C4-2B (cell line): ENCODE measurements at regions not wholly inside any gene's neighbourhood (a gene's known extent, or its start where the extent isn't known, plus 50 kb on each side); places are given as distances from the start of the nearest gene placed in this dataset.

Experiments
- H3K27ac ChIP-seq: fragments of 450-650 bp; 2 replicates; pipeline ENCODE4 v1.5.1; 2017
- ZFX ChIP-seq: fragments of 450-650 bp; IDR thresholded peaks from 2 replicates; pipeline ENCODE4 v1.6.1; 2017
- TF ChIP-seq, protein P1 (sequence below): fragments of 450-650 bp; conservative IDR thresholded peaks from 2 replicates; pipeline ENCODE4 v1.5.1; 2017; ENCODE audit warnings: mild to moderate bottlenecking

DNA sequence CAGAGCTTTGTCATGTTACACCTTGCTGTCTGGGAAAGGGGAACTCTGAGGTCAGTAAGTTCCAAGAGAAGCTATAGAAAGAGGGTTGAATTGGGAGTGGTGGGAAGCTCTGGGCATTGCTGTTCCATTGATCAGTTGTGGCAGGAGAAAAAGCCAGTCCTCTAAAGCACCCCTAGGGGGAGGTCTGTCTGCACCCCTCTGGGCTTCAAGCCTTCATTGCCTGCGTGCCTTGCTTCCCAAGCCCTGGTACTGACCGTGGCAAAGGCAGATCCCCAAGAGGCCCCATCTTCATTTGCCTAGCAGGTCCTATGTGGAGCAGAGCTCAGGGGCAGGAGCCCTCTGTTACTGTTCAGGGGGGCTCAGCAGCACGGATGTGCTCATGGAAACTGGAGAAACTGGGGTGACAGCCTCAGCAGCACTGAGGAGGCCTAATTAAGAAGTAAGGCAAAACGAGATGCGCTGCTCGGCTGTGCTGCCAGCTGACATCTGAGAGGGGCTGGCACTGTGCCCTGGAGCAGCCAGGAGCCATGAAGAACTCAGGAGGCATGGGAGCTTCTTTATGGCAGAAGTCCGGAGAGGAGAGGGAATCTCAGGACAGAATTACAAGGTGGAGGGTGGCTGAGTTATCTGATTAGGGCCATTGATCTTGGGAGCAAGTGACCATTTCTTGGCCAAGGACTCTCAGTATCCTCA is 270.9 kb downstream of the RPLP1 start:
- H3K27ac ChIP-seq: no peak overlapping the region
- TF ChIP-seq, protein P1, sequence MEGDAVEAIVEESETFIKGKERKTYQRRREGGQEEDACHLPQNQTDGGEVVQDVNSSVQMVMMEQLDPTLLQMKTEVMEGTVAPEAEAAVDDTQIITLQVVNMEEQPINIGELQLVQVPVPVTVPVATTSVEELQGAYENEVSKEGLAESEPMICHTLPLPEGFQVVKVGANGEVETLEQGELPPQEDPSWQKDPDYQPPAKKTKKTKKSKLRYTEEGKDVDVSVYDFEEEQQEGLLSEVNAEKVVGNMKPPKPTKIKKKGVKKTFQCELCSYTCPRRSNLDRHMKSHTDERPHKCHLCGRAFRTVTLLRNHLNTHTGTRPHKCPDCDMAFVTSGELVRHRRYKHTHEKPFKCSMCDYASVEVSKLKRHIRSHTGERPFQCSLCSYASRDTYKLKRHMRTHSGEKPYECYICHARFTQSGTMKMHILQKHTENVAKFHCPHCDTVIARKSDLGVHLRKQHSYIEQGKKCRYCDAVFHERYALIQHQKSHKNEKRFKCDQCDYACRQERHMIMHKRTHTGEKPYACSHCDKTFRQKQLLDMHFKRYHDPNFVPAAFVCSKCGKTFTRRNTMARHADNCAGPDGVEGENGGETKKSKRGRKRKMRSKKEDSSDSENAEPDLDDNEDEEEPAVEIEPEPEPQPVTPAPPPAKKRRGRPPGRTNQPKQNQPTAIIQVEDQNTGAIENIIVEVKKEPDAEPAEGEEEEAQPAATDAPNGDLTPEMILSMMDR: no peak
- no peak for TF ChIP-seq ZFX

DNA sequence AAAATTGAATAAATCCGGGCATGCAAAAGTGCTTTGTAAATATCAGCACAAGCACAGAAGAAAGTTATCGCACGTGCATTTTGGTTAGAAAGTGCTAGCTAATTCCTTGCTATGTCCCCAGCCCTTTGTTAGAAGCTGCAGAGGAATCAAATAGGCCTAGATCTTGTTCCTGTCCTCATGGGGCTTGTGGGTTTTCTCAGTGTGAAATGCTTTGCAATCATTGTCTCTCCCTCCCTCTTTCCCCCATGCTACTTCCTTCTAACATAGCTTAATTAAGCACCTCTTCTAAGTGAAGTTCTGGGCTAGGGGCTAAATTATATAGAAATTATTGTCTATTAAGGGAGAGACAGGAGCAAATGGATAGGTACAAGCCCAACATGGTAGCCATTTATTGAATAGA is 271.7 kb downstream of the RPLP1 start:
- TF ChIP-seq, protein P1: no peak
- no peak overlapping the region for H3K27ac ChIP-seq

DNA sequence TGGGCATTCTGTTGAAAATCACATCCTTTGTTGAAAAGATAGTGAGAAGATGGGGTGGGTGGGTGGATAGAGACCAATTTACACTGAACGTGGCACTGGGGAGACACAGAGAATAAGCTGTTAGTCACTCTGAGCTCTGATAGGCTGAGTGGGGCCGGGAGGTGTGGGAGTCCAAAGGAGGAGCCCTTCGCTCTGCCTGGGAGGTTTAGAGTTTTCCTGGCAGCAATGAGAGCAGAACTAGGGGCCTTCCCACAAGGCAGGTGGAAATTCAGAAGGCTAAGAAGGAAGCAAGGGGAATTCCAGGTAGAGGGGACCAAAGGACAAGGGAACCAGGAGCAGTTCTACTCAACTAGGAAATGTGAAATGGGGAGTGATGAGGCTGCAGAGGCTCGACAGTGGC is 272.7 kb downstream of the RPLP1 start:
- TF ChIP-seq, protein P1: no peak
- TF ChIP-seq ZFX: no peak
- H3K27ac ChIP-seq: no peak overlapping the region

DNA sequence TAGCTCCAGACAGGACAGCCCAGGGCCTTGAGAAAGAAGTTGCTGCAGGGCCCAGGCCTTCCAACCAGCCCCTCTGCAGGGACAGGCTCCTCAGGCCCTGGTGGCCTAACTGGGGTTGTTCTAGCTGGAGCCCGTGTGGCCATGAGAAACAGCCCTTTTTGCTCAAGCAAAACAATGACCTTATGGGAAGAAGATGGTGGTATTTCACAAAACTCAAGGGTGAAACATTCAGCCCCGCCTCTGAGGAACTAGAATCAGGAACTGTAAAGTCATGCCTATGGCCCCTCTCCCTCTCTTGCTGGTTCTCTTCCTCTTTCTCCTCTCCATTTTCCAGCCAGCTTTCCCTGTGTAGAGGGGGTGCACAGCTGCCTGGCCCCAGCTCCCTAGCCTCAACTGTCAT is 273.3 kb downstream of the RPLP1 start:
- no peak overlapping the region for H3K27ac ChIP-seq

DNA sequence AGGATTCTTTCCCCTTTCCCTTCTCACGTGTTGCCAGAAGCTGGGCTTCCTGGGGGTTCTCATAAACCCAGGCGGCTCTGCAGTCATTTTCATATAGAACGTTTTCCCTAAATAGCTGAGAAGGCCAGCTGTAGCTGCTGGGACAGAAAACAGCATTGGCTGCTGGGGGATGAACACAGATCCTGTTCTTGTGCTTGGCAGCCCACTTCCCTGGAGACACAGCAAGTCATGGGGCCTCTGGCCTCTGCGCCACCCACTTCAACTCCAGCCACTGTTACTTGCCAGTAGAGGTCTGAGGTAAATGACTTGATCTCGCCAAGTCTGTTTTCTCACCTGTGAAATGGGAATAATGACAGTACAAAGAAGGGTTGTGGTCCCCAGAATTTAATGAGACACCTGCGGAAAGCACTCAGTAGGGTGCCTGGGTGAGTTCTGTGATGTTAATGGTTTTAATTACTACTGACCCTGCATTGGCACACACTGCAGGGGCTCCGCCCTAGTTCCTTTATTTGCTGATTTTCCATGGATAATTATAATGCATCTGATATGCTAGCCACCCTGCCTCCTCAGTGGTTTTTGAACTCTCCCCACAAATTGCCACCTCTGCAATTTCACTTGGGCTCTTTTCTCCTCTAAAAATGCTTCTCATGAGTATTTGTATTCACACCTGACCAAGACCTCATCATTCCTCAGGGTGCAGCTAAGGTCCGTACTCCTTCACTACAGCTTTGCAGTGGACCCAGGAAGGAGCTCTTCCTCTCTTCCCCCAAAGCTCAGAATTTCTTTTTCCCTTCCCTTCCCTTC is 274.7 kb downstream of the RPLP1 start:
- H3K27ac ChIP-seq: no peak overlapping the region

More for the DNA sequence above, 273.3 kb downstream of the RPLP1 start:
- TF ChIP-seq ZFX: no peak
- TF ChIP-seq, protein P1: no peak

DNA sequence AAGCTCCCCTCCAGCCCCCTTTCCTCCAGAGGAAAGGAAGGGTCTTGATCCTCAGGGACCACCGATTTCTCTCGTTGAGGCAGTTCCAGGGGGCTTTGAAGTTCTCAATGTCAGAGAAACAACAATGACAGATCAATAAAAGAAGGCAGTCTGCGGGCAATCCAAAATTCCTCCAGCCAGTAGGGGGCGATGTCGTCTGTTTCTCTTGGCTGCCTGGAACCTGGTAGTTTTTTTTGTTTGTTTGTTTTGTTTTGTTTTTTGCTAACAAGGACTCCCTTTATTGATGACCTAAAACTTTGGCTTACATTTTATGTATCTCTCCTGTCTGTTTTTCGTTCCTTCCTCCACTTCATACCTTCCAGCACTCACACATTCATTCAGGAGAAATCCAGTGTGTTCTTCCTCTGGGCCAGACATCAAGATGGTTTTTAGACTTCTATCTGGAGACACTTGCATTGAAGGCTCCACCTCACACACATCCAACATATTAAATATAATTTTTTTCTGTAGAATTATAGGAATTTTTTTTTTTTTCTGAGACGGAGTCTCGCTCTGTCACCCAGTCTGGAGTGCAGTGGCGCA is 276.6 kb downstream of the RPLP1 start:
- TF ChIP-seq ZFX: no peak
- TF ChIP-seq, protein P1: peak; percentile 91
- H3K27ac ChIP-seq: no peak overlapping the region

More for the DNA sequence above, 274.7 kb downstream of the RPLP1 start:
- TF ChIP-seq ZFX: no peak
- TF ChIP-seq, protein P1: no peak
